Activated CD8-positive, alpha-beta T cell treated with anti-CD3 and anti-CD28 coated beads for 36 hours (primary cell): ENCODE measurements at regions not wholly inside any gene's neighbourhood (a gene's known extent, or its start where the extent isn't known, plus 50 kb on each side); places are given as distances from the start of the nearest gene placed in this dataset.

Source experiments
- ATAC-seq: fragments of 200-7000 bp; cut with Tn5 transposase; one replicate; pipeline ENCODE4 v1.10.0; 2021; ENCODE audit warnings: mild to moderate bottlenecking, moderate library complexity
- CTCF ChIA-PET: fragments of 350-600 bp; sonication (Branson Sonifier 250); formaldehyde crosslinking; loops from one replicate; lab custom pipeline; 2021; ENCODE audit warnings: antibody characterized with exemption; lab: Charles Lee
- POLR2A ChIA-PET: fragments of 350-600 bp; sonication (Branson Sonifier 250); formaldehyde crosslinking; loops from one replicate; lab custom pipeline; 2021; ENCODE audit warnings: antibody characterized with exemption; lab: Charles Lee
- DNase-seq: peaks from one replicate; pipeline ENCODE4 v3.0.0-alpha.2; 2020
- H3K27ac Mint-ChIP-seq: one replicate; pipeline ENCODE4 v1.8.0; 2021; ENCODE audit warnings: mild to moderate bottlenecking, mixed read lengths
- H3K27me3 Mint-ChIP-seq: one replicate; pipeline ENCODE4 v1.8.0; 2021; ENCODE audit warnings: mixed read lengths
- H3K36me3 Mint-ChIP-seq: one replicate; pipeline ENCODE4 v1.8.0; 2021; ENCODE audit warnings: low read depth, mixed read lengths
- H3K4me1 Mint-ChIP-seq: one replicate; pipeline ENCODE4 v1.8.0; 2021; ENCODE audit warnings: low read depth, mixed read lengths
- H3K4me3 Mint-ChIP-seq: one replicate; pipeline ENCODE4 v1.8.0; 2021; ENCODE audit warnings: mild to moderate bottlenecking, moderate library complexity, mixed read lengths
- H3K9me3 Mint-ChIP-seq: one replicate; pipeline ENCODE4 v1.8.0; 2021; ENCODE audit warnings: mixed read lengths
- intact Hi-C: fragments of 100-400 bp; cut with micrococcal nuclease; formaldehyde crosslinking; loops from one replicate; pipeline ENCODE4 v1.10.0; 2022
- TF ChIP-seq, protein P1 (sequence below): fragments of 200-600 bp; IDR thresholded peaks from one replicate; pipeline ENCODE4 v1.8.0; 2022; ENCODE audit warnings: antibody characterized with exemption, mild to moderate bottlenecking

DNA sequence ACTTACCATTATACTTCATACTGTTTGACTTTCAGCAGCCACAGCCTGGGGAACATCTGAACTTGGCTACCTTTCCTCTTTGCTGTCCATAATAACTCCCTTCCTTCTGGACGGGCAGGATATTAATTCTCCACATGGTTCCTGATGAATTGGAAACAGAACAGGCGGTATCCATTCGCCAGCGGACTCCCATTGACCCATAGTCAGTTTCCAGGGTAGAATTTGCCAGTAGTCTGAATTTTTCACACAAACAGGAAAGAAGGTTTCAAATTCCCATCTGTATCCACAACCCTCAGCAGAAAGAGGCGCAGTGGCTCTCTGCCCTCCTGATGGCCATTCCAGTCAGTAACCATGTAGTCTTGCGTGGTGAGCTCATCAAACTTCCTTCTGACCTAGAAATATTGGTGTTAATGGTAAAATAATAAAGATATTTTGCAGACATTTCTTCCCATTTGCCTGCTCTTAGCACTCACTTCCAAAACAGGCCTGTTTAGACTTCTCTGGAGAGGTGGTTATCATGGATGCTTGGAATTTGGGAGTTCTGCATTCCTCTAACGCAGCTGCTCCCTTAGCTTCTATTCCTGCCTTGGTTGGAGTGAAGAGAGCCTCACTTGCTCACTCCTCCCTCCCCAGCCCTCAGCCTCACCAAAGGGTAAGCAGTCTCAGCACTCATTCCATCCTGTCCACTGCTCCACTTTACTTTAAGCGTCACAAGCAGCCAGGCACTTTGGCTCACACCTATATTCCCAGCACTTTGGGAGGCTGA lies 75.0 kb upstream of the OXGR1 start:
- Mint-ChIP-seq H3K27me3 (peaks cover 12% of the 10 kb centered on the region), H3K27ac (no peak overlapping the region), H3K4me3 (no peak overlapping the region), H3K4me1 (no peaks in the 10 kb centered on the region), H3K36me3 (no peaks in the 10 kb centered on the region), H3K9me3 (peaks cover 1% of the 10 kb centered on the region)
- intact Hi-C loops: no loop called here
- TF ChIP-seq, protein P1, sequence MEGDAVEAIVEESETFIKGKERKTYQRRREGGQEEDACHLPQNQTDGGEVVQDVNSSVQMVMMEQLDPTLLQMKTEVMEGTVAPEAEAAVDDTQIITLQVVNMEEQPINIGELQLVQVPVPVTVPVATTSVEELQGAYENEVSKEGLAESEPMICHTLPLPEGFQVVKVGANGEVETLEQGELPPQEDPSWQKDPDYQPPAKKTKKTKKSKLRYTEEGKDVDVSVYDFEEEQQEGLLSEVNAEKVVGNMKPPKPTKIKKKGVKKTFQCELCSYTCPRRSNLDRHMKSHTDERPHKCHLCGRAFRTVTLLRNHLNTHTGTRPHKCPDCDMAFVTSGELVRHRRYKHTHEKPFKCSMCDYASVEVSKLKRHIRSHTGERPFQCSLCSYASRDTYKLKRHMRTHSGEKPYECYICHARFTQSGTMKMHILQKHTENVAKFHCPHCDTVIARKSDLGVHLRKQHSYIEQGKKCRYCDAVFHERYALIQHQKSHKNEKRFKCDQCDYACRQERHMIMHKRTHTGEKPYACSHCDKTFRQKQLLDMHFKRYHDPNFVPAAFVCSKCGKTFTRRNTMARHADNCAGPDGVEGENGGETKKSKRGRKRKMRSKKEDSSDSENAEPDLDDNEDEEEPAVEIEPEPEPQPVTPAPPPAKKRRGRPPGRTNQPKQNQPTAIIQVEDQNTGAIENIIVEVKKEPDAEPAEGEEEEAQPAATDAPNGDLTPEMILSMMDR: no peak
- ChIA-PET CTCF (no interaction called here), POLR2A (no interaction called here)
- DNase-seq (no peak), ATAC-seq (no peak)

DNA sequence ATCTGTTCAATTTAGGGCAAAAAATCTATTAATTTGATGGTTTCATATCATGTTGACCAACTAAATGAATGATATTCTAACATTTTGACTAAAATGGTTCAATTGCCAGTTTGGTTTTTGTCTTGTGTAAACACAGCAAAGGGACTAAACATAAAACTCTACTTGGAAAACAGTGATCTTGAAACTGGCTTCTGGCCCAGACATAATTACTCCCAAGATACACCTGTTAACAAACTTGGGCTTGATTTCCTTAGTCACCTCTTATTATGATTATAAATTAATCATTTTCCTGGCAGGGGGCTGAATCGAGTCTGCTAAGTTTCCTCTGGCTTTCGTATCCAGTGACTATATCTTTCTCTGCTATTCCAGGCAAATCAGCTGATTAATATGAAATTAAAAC lies 78.0 kb upstream of the OXGR1 start:
- peaks cover 11% of the 10 kb centered on the region for H3K27me3 Mint-ChIP-seq
- DNase-seq: no peak
- no peak overlapping the region for H3K27ac Mint-ChIP-seq
- TF ChIP-seq, protein P1: no peak
- intact Hi-C loops: no loop called here
- ChIA-PET CTCF (interaction anchor here (1.0 kb wide), 1 partner anchor 12 kb away, joined by 3 read pairs; no protein-coding TSS in a partner anchor), POLR2A (no interaction called here)
- peaks cover 3% of the 10 kb centered on the region for H3K36me3 Mint-ChIP-seq
- peaks cover 6% of the 10 kb centered on the region for H3K9me3 Mint-ChIP-seq
- ATAC-seq: no peak
- H3K4me1 Mint-ChIP-seq: no peaks in the 10 kb centered on the region
- no peak overlapping the region for H3K4me3 Mint-ChIP-seq

DNA sequence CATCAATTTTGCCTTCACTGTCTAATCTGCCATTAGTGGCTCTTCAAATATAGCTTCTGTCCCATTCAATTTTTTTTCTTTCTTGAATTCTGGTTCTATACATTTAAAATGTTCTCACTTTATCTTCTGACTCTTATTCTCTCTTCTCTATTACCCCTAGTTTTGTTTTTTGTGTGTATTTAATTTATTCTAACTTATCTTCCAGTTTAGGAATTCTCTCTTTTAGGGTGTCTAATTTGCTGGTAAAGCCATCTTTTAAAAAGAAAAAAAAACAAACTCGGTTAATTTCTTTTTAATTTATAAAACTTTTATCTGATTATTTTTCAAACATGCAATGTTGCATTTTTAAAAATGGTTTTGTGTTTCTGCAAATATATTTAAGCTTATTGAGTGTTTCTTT lies 80.3 kb upstream of the OXGR1 start:
- ATAC-seq: no peak
- no peak overlapping the region for H3K4me3 Mint-ChIP-seq

GRCh38 chr13:97076898-97077297 lies 82.6 kb upstream of the OXGR1 start:
- ChIA-PET POLR2A (no interaction called here), CTCF (interaction anchor here (0.7 kb wide), 1 partner anchor 30 kb away, joined by 3 read pairs; no protein-coding TSS in a partner anchor)
- Mint-ChIP-seq H3K4me1 (no peaks in the 10 kb centered on the region), H3K9me3 (peaks cover 6% of the 10 kb centered on the region), H3K36me3 (peaks cover 3% of the 10 kb centered on the region), H3K4me3 (no peak overlapping the region), H3K27me3 (peaks cover 6% of the 10 kb centered on the region), H3K27ac (no peak overlapping the region)
- intact Hi-C loops: no loop called here
- DNase-seq (no peak), ATAC-seq (no peak)
- TF ChIP-seq, protein P1: no peak

More for the DNA sequence above, 80.3 kb upstream of the OXGR1 start:
- Mint-ChIP-seq H3K4me1 (no peaks in the 10 kb centered on the region), H3K27me3 (peaks cover 11% of the 10 kb centered on the region), H3K27ac (no peak overlapping the region), H3K36me3 (peaks cover 3% of the 10 kb centered on the region), H3K9me3 (peaks cover 6% of the 10 kb centered on the region)
- no peak for DNase-seq
- POLR2A ChIA-PET: no interaction called here
- TF ChIP-seq, protein P1: no peak
- intact Hi-C loops: no loop called here
- CTCF ChIA-PET: interaction anchor here (0.7 kb wide), 1 partner anchor 1582 kb away, joined by 3 read pairs; no protein-coding TSS in a partner anchor

DNA sequence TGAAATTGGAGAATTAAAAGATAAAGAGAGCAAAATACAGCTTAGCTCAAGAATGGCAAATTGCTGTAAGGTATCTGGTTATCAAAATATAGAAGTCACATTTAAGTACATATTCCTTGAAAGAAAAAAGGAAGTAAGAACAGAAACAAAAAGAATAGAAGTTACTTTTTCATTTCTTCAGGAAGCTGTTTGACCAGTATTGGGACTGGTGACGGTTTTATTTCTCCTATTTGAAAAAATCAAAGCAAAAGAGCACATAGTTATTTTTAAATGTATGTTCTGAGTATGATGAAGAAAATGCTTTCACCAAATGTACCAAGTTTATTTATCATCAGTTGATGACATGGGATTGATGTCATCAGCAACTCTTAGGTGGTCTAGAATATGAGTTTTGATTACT lies 83.1 kb upstream of the OXGR1 start:
- ChIA-PET POLR2A (no interaction called here), CTCF (interaction anchor here (1.9 kb wide), 1 partner anchor 33 kb away, joined by 6 read pairs; no protein-coding TSS in a partner anchor)
- intact Hi-C loops: no loop called here
- no peaks in the 10 kb centered on the region for H3K4me1 Mint-ChIP-seq
- H3K4me3 Mint-ChIP-seq: no peak overlapping the region
- H3K27ac Mint-ChIP-seq: no peak overlapping the region
- DNase-seq: no peak
- peaks cover 6% of the 10 kb centered on the region for H3K9me3 Mint-ChIP-seq
- H3K27me3 Mint-ChIP-seq: peaks cover 6% of the 10 kb centered on the region
- TF ChIP-seq, protein P1: no peak
- no peak for ATAC-seq
- H3K36me3 Mint-ChIP-seq: peaks cover 3% of the 10 kb centered on the region
